Neutrophil (primary cell): ENCODE measurements at regions not wholly inside any gene's neighbourhood (a gene's known extent, or its start where the extent isn't known, plus 50 kb on each side); places are given as distances from the start of the nearest gene placed in this dataset.
"Not testable (repeated sequence)": the region's sequence is repeated elsewhere in the genome, so short reads cannot be mapped to it uniquely, and the experiment has no call there.

Source experiments
- H3K27ac ChIP-seq: fragments of 200-600 bp; sonication (generic); 2 replicates; pipeline ENCODE4 v1.5.1; 2016; ENCODE audit warnings: mild to moderate bottlenecking, moderate library complexity
- H3K27me3 ChIP-seq: fragments of 200-600 bp; sonication (generic); 2 replicates; pipeline ENCODE4 v1.6.0; 2016; ENCODE audit warnings: mild to moderate bottlenecking
- H3K36me3 ChIP-seq: fragments of 200-600 bp; sonication (generic); 2 replicates; pipeline ENCODE4 v1.5.1; 2017
- H3K4me1 ChIP-seq, 2 experiments: fragments of 200-600 bp in 1 of 2; sonication (generic) in 1 of 2; 1 replicate in 1 of 2; 2 replicates in 1 of 2; pipeline versions ENCODE4 v1.5.1 to v1.6.1; 2013 to 2016; ENCODE audit warnings: low read depth in 1 of 2, low read length in 1 of 2, mild to moderate bottlenecking in 1 of 2, moderate library complexity in 1 of 2; ENCODE audit not compliant: control insufficient read depth in 1 of 2, insufficient read depth in 1 of 2
- H3K4me3 ChIP-seq, 2 experiments: fragments of 200-600 bp in 1 of 2; sonication (generic) in 1 of 2; 1 replicate in 1 of 2; 2 replicates in 1 of 2; pipeline ENCODE4 v1.5.1; 2013 to 2016; ENCODE audit warnings: low read depth in 1 of 2, low read length in 1 of 2, mild to moderate bottlenecking in 1 of 2, moderate library complexity in 1 of 2
- H3K9me3 ChIP-seq: fragments of 200-600 bp; sonication (generic); 2 replicates; pipeline ENCODE4 v1.5.1; 2016
- TF ChIP-seq, protein P1 (sequence below): fragments of 200-600 bp; sonication (generic); IDR thresholded peaks from 2 replicates; pipeline ENCODE4 v1.5.1; 2016; ENCODE audit warnings: antibody characterized with exemption

DNA sequence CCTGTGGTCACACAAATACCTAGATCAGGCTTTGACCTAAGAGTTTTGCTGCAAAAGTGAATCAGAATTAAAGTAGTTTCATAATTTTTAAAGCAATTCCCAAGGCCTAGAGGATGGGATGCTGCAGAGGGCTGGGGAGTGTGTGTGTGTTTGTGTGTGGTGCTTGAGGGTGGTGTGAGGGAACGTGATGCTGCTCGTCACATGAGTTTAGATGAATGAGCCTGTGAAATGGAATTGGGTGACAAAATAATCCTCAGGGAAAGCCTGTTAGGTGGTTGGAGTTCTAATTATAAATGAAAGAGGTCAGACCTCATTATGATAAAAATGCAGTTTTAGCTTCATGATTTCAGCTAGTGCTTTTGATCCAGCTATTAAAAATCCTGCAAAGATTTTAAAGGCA lies 87.5 kb upstream of the TMEM170B start:
- Histone ChIP-seq H3K27me3 (no peaks in the 10 kb centered on the region), H3K4me1 (no peaks in the 10 kb centered on the region), H3K36me3 (no peaks in the 10 kb centered on the region), H3K4me3 (no peak overlapping the region), H3K9me3 (no peaks in the 10 kb centered on the region), H3K27ac (no peak overlapping the region)
- TF ChIP-seq, protein P1, sequence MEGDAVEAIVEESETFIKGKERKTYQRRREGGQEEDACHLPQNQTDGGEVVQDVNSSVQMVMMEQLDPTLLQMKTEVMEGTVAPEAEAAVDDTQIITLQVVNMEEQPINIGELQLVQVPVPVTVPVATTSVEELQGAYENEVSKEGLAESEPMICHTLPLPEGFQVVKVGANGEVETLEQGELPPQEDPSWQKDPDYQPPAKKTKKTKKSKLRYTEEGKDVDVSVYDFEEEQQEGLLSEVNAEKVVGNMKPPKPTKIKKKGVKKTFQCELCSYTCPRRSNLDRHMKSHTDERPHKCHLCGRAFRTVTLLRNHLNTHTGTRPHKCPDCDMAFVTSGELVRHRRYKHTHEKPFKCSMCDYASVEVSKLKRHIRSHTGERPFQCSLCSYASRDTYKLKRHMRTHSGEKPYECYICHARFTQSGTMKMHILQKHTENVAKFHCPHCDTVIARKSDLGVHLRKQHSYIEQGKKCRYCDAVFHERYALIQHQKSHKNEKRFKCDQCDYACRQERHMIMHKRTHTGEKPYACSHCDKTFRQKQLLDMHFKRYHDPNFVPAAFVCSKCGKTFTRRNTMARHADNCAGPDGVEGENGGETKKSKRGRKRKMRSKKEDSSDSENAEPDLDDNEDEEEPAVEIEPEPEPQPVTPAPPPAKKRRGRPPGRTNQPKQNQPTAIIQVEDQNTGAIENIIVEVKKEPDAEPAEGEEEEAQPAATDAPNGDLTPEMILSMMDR, result no peak

DNA sequence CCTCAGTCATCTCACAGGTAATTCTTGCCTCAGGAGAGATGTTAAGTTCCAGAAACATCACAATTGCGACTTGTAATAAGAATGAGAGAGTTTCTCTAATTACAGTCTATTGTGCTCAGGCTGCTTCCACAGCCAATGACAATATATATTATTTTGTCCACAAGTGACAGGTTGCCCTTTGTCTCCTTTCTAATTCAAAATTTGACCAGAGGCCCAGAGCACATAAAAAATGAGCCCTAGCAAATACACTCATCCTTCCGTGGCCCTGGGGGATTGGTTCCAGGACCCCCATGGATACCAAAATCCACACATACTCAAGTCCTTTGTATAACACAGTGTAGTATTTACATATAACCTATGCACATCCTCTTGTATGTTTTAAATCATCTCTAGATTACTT lies 88.1 kb upstream of the TMEM170B start:
- Histone ChIP-seq H3K4me3 (no peak overlapping the region), H3K36me3 (no peaks in the 10 kb centered on the region), H3K27me3 (no peaks in the 10 kb centered on the region), H3K4me1 (no peaks in the 10 kb centered on the region), H3K9me3 (no peaks in the 10 kb centered on the region), H3K27ac (no peak overlapping the region)
- TF ChIP-seq, protein P1, result no peak

DNA sequence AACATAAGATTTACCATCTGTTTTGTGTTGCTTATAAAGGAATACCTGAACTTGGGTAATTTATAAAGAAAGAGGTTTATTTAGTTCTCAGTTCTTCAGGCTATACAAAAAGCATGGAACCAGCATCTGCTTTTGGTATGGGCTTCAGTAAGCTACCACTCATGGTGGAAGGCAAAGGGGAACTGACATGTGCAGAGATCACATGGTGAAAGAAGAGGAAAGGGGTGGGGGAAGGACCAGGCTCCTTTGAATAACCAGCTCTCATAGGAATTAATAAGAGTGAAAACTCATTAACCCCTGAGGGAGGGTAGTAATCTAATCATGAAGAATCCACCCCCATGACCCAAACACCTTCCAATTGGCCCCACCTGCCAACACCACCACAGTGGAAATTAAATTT lies 89.5 kb upstream of the TMEM170B start:
- Histone ChIP-seq H3K9me3 (no peaks in the 10 kb centered on the region), H3K27me3 (no peaks in the 10 kb centered on the region), H3K36me3 (no peaks in the 10 kb centered on the region), H3K4me1 (no peaks in the 10 kb centered on the region), H3K27ac (no peak overlapping the region), H3K4me3 (no peak overlapping the region)
- TF ChIP-seq, protein P1, result no peak

DNA sequence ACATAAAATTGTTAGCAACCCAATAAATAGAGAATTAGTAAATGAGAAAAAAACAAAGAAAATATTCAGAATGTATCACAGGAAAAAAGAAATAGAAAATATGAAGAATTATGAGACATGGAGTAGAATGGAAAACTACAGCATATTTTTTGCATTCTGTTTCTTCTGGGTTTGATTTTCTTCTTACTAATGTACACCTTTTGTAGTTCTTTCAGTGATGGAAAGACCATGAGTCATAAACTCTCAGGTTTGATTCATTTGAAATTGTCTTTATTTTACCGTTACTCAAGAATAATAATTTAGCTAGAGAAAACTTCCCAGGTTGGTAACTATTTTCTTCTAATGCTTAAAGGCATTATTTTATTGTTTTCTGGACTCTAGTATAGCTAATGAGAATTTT lies 90.3 kb upstream of the TMEM170B start:
- Histone ChIP-seq H3K27ac (no peak overlapping the region), H3K27me3 (no peaks in the 10 kb centered on the region), H3K4me3 (no peak overlapping the region), H3K9me3 (no peaks in the 10 kb centered on the region), H3K36me3 (no peaks in the 10 kb centered on the region), H3K4me1 (peaks cover 3 to 6% of the 10 kb centered on the region in 2 experiments)
- TF ChIP-seq, protein P1, result no peak

DNA sequence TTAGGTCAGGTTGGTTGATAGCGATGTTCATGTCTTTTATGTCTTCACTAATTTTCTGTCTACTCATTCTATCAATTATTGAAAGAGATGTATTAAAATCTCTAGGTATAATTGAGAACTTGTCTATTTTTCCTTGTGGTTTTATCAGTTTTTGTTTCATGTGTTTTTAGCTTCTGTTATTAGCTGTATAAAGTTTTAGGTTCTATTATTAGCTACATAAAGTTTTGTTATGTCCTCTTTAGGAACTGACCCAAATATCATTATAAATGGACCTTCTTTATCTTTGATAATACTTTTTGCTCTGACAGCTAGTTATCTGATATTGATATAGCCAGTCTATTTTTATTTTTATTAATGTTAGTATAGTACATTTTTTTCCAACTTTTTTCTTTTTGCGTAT lies 92.4 kb upstream of the TMEM170B start:
- Histone ChIP-seq H3K36me3 (no peaks in the 10 kb centered on the region), H3K27ac (no peak overlapping the region), H3K27me3 (no peaks in the 10 kb centered on the region), H3K9me3 (no peaks in the 10 kb centered on the region), H3K4me3 (no peak overlapping the region), H3K4me1 (peaks cover 3 to 6% of the 10 kb centered on the region in 2 experiments)
- TF ChIP-seq, protein P1, result no peak

DNA sequence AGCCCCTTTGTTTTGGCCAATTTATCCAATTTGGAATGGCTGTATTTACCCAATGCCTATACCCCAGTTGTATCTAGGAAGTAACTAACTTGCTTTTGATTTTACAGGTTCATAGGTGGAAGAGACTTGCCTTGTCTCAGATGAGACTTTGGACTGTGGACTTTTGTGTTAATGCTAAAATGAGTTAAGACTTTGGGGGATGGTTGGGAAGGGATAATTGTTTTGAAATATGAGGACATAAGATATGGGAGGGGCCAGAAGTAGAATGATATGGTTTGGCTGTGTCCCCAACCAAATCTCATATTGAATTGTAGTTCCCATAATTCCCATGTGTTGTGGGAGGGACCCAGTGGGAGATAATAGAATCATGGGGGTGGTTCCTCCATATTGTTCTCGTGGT lies 94.4 kb upstream of the TMEM170B start:
- H3K9me3 ChIP-seq, H3K27ac ChIP-seq, H3K4me3 ChIP-seq, H3K27me3 ChIP-seq, H3K36me3 ChIP-seq: not testable (repeated sequence)
- H3K4me1 ChIP-seq, result peaks cover 14 to 23% of the 10 kb centered on the region in 2 experiments
